Panc1 (cell line): ENCODE measurements at regions not wholly inside any gene's neighbourhood (a gene's known extent, or its start where the extent isn't known, plus 50 kb on each side); places are given as distances from the start of the nearest gene placed in this dataset.

Experiments used
- ATAC-seq: fragments of 200-7000 bp; cut with Tn5 transposase; 2 replicates; pipeline ENCODE4 v1.9.1; 2020; ENCODE audit warnings: mild to moderate bottlenecking, moderate library complexity
- BruUV-seq: library from RNA; stranded (reverse); fragments of 400-500 nt; replicated peaks from 2 replicates; lab custom pipeline; 2021; lab: Mats Ljungman, UMichigan
- CTCF ChIA-PET: fragments of 300-600 bp; sonication (Branson Sonifier 250); formaldehyde crosslinking; loops from one replicate; lab custom pipeline; 2022; ENCODE audit warnings: antibody characterized with exemption; lab: Charles Lee
- POLR2A ChIA-PET: fragments of 300-600 bp; sonication (Branson Sonifier 250); formaldehyde crosslinking; loops from one replicate; lab custom pipeline; 2022; ENCODE audit warnings: antibody characterized with exemption; lab: Charles Lee
- DNase-seq: peaks from one replicate; pipeline ENCODE4 v3.0.0-alpha.2; 2010; ENCODE audit warnings: low read depth, low spot score
- H3K27ac ChIP-seq: 2 replicates; pipeline ENCODE4 v1.5.1; 2011; ENCODE audit warnings: mild to moderate bottlenecking, low read length, inconsistent platforms
- H3K27me3 ChIP-seq: fragments of 200-500 bp; sonication (Bioruptor generic); 2 replicates; pipeline ENCODE4 v1.6.0; 2014; ENCODE audit warnings: low read length, inconsistent platforms; ENCODE audit not compliant: control insufficient read depth, insufficient read depth
- H3K36me3 ChIP-seq: fragments of 200-500 bp; sonication (Bioruptor generic); 2 replicates; pipeline ENCODE4 v1.5.1; 2014; ENCODE audit warnings: inconsistent platforms, mild to moderate bottlenecking, low read length, moderate library complexity; ENCODE audit not compliant: control insufficient read depth, insufficient read depth
- H3K4me1 ChIP-seq: 2 replicates; pipeline ENCODE4 v1.5.1; 2011; ENCODE audit warnings: inconsistent platforms, mild to moderate bottlenecking, low read length, moderate library complexity; ENCODE audit not compliant: control insufficient read depth, insufficient read depth
- H3K4me3 ChIP-seq, 2 experiments: 2 replicates each; pipeline ENCODE4 v1.5.1; 2011 to 2012; ENCODE audit warnings: low read depth in 2 of 2, low read length in 2 of 2, mild to moderate bottlenecking in 2 of 2, inconsistent platforms in 1 of 2, moderate library complexity in 1 of 2
- H3K9me3 ChIP-seq: fragments of 200-500 bp; sonication (Bioruptor generic); 2 replicates; pipeline ENCODE4 v1.5.1; 2014; ENCODE audit warnings: low read depth, mild to moderate bottlenecking, inconsistent platforms, low read length, moderate library complexity; ENCODE audit not compliant: control insufficient read depth, insufficient read depth
- POLR2AphosphoS5 ChIP-seq: IDR thresholded peaks from 2 replicates; pipeline ENCODE4 v1.6.1; 2012; ENCODE audit warnings: mild to moderate bottlenecking, low read depth, low read length, moderate library complexity
- REST ChIP-seq, 2 experiments: IDR thresholded peaks; 2 replicates each; pipeline ENCODE4 v1.6.1; 2011 to 2012; ENCODE audit warnings: low read depth in 2 of 2, control low read depth in 1 of 2, low read length in 1 of 2, mild to moderate bottlenecking in 1 of 2, moderate library complexity in 1 of 2; ENCODE audit not compliant: insufficient read depth in 1 of 2
- SIN3A ChIP-seq: IDR thresholded peaks from 2 replicates; pipeline ENCODE4 v1.6.1; 2012; ENCODE audit warnings: low read depth, mild to moderate bottlenecking, low read length, moderate library complexity, borderline replicate concordance; ENCODE audit not compliant: insufficient read depth
- TCF7L2 ChIP-seq: IDR thresholded peaks from 2 replicates; pipeline ENCODE4 v1.6.1; 2011; ENCODE audit warnings: mild to moderate bottlenecking, low read depth, low read length, inconsistent platforms
- in situ Hi-C: cut with HindIII; loops from 2 replicates; pipeline ENCODE4 v1.10.0; 2016; ENCODE audit warnings: low sequenced_read_pairs, low pct_unique_long_range_greater_than_20kb
- intact Hi-C: fragments of 100-400 bp; cut with micrococcal nuclease; formaldehyde crosslinking; loops from one replicate; pipeline ENCODE4 v1.10.0; 2022; ENCODE audit not compliant: unreplicated experiment
- TF ChIP-seq, protein P1 (sequence below): fragments of 450-650 bp; IDR thresholded peaks from 2 replicates; pipeline ENCODE4 v1.5.1; 2017; ENCODE audit warnings: mild to moderate bottlenecking

DNA sequence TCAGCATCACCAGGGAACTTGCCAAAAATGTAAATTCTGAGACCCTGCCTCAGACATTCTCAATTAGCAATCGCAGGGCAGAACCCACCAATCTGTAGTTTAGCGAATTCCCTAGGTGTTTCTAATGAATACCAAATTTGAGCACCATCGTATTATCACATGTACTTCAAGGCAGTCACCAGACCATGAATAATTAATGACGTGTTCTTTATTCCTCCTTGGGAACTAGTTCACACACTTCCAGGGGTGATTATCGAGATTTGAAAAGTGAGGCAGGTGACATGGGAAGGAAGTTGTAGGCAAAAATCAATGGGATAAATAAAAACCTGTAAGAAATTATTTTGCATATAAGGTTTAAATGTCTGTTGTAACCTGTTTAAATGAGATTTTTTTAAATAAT is 102.5 kb upstream of the CRIM1 start:
- no peak overlapping the region for H3K4me3 ChIP-seq
- H3K27ac ChIP-seq, result no peak overlapping the region
- no peak for ATAC-seq
- TF ChIP-seq REST (IDR thresholded peaks at IDR 0.05; ENCODE audit: insufficient read depth in 1 of 2, low read depth in 2 of 2, low read length in 1 of 2) (no peak), TCF7L2 (no peak), SIN3A (no peak), POLR2AphosphoS5 (no peak)
- TF ChIP-seq, protein P1, sequence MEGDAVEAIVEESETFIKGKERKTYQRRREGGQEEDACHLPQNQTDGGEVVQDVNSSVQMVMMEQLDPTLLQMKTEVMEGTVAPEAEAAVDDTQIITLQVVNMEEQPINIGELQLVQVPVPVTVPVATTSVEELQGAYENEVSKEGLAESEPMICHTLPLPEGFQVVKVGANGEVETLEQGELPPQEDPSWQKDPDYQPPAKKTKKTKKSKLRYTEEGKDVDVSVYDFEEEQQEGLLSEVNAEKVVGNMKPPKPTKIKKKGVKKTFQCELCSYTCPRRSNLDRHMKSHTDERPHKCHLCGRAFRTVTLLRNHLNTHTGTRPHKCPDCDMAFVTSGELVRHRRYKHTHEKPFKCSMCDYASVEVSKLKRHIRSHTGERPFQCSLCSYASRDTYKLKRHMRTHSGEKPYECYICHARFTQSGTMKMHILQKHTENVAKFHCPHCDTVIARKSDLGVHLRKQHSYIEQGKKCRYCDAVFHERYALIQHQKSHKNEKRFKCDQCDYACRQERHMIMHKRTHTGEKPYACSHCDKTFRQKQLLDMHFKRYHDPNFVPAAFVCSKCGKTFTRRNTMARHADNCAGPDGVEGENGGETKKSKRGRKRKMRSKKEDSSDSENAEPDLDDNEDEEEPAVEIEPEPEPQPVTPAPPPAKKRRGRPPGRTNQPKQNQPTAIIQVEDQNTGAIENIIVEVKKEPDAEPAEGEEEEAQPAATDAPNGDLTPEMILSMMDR, result no peak
- H3K36me3 ChIP-seq, result no peaks in the 10 kb centered on the region
- H3K27me3 ChIP-seq, result no peaks in the 10 kb centered on the region
- H3K9me3 ChIP-seq, result no peaks in the 10 kb centered on the region
- no TSS peak for BruUV-seq
- no peak for DNase-seq
- H3K4me1 ChIP-seq, result no peaks in the 10 kb centered on the region
- ChIA-PET CTCF (no interaction called here), POLR2A (no interaction called here)
- intact Hi-C loops, result no loop called here
- in situ Hi-C loops, result no loop called here

GRCh38 chr2:36246320-36246990 is 109.1 kb upstream of the CRIM1 start:
- H3K36me3 ChIP-seq, result no peaks in the 10 kb centered on the region
- in situ Hi-C loops (no loop called here), intact Hi-C loops (no loop called here)
- no peaks in the 10 kb centered on the region for H3K9me3 ChIP-seq
- ATAC-seq, result no peak
- ChIA-PET POLR2A (no interaction called here), CTCF (no interaction called here)
- H3K4me1 ChIP-seq, result no peaks in the 10 kb centered on the region
- BruUV-seq, result no TSS peak
- no peak overlapping the region for H3K27ac ChIP-seq
- no peaks in the 10 kb centered on the region for H3K27me3 ChIP-seq
- no peak overlapping the region for H3K4me3 ChIP-seq
- TF ChIP-seq, protein P1, result no peak
- no peak for TF ChIP-seq POLR2AphosphoS5
- TF ChIP-seq SIN3A, result no peak
- TF ChIP-seq REST (IDR thresholded peaks at IDR 0.05; ENCODE audit: insufficient read depth in 1 of 2, low read depth in 2 of 2, low read length in 1 of 2), result no peak
- TF ChIP-seq TCF7L2, result no peak
- DNase-seq, result no peak
